HG02885 (cell line): ENCODE measurements at regions not wholly inside any gene's neighbourhood (a gene's known extent, or its start where the extent isn't known, plus 50 kb on each side); places are given as distances from the start of the nearest gene placed in this dataset.

Experiments
- ATAC-seq: cut with Tn5 transposase; IDR thresholded peaks from one replicate; pipeline ENCODE4 v1.9.1; 2021; ENCODE audit warnings: mild to moderate bottlenecking; ENCODE audit not compliant: unreplicated experiment, poor library complexity

DNA sequence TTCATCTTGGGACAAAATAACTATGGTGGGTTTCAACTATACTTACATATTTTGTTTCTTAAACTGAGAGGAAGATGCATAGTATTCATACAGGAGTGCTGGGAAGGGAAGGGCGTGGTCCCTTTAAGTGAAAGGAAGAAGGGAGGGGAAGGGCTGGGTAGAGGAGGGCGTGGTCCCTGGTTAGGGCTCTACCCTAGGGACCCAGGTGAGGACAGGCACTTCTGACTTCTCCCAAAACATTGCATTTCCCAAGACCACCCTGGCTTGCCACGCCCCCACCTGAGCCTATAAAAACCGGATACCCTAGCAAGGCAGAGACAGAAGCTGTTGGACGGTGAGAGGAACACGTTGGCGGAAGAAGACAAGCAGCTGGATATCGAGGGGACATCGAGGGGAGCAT, 157.6 kb upstream of the PLXNA4 start:
- no peak for ATAC-seq

DNA sequence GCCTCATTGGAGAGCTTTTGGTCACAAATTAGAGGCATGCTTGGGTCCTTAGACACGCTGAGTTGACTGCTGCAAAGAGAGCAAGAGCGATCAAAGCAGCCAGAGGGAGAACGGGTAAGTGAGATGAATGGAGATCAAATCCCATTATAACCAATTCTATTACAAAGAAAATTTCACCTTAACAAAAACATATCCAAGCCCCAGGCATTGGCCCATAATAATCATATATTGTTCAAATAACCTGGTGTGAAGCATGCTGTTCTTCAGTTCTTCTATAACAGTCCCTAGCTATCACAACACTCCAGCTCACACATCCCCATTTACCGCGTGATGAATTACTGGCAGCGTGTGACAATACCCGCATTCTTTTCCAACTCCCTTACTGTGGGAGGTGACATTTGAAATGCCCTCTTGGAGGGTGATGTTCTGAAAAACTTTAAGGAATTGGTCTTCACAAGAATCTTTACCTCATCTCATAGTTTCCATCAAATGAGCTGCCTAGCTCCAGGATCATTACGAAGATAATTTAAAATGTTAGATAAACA, 156.1 kb upstream of the PLXNA4 start:
- no peak for ATAC-seq

DNA sequence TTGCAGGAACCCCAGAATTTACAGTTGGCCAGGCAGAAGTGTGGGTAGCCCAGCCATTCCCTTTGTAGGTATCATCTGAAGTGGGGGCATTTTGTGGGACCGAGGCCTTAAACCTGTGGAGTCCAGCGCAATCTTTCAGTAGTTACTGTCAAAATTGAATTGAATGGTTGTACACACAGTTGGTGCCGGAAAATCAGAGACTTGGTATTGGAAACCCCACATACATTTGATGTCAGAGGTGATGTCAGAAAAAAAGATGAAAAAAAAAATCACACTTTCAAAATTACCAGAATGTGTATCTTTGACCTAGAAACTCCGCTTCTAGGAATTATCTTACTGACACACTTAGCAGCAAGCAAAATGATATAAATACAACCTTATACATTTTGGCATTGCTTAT, 153.8 kb upstream of the PLXNA4 start:
- no peak for ATAC-seq

DNA sequence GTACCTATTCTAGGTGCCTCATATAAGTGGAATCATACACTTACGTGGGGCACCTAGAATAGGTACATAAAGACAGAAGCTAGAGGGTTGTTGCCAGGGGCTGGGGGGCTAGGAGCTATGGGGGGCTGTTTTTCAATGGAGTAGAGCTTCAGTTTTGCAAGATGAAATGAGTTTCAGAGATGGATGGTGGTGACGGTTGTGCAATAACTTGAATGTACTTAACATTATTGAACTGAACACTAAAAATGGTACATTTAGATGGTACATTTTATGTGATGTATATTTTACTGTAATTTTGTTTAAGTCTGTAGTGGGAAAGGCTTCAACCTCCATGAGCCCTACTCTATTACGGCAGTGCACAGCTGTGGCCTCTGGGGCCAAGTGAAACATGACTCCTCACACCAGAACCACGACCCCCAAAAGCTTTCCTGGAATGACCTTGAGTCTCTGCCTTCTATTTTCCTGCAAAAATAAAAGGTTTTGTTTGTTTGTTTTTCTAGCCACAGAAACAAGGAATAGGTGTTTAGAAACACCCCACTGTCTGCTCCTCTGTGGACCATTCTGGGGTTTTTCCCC, 147.3 kb upstream of the PLXNA4 start:
- no peak for ATAC-seq

DNA sequence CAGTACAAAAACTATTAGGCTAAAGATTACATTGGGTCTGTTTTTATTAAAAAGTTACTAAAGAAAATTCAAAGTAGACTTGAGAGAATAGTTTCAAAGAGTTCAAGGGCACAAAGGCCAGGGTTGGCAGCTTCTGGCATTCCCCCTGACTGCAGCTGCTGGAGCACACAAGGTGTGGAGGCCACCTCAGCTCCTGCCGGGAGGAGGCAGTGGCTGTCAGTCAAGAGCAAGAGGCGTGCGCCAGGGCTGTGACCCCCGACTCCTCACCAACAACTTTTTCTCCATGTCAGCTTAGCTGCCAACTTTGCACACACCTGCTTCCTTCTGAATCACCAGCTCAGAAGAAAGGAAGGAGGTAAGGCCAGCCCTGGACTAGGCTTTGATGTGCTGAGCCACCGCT, 144.6 kb upstream of the PLXNA4 start:
- no peak for ATAC-seq

DNA sequence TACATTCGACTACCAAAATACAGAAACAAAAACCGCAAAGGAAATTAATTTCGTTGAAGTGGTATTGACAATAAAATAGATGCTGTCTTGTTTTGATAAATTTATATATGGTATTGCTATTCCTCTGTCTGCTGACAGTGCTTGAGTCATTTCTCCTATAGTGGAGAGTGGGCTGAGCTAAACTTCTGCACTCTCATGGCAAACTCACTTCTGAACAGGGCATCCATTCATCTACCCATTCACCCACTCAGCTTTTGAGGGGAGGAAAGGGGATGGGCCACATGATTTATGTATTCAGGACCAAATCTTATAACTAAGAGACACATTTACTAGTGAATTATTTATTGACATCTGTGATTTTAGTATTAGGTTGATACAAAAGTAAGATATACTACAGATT, 137.6 kb upstream of the PLXNA4 start:
- ATAC-seq, result no peak

DNA sequence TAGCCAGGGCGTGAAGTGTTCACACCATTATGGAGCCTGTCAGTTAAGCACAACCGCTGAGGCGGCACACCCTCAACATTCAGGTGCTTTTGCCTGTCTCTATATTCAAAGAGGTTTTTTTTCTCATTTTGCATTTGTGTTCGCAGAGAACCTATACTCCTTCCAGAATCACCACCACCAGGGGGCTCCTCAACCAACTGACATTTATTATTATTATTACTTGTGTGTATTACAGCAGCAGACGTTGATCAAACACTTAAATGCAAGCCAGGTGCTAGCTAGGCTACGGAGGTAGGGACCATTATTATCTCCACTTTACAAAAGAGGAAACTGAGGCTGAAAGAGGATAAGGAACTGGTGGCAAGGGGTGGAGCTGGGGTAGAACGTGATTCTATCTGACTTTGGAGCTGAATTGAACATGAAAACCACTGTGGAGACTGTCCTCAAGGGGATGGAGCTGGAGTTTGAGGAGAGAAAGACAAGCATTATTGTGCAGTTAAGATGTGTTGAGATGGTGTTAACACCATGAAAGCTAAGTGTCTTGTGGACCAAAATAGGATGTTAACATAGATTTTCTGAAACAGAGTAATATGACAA, 133.8 kb upstream of the PLXNA4 start:
- no peak for ATAC-seq

DNA sequence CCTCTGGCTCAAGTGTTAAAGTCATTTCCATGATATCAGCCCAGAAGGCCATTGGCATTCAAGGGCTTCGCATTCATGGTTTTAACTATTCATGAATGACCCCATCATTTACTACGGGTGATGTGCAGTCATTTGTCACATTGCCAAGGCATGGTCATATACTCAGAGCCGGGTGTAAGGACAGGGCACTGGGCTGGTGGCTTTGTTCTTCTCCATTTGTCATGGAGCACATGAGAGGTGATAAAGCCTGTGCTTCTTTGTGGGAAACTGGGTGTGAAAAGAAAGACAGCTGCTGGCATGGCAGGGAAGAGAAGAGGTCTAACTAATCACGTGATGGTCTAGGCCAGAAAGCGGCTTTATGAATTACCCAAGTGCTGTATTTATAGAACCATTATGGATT, 132.2 kb upstream of the PLXNA4 start:
- no peak for ATAC-seq

DNA sequence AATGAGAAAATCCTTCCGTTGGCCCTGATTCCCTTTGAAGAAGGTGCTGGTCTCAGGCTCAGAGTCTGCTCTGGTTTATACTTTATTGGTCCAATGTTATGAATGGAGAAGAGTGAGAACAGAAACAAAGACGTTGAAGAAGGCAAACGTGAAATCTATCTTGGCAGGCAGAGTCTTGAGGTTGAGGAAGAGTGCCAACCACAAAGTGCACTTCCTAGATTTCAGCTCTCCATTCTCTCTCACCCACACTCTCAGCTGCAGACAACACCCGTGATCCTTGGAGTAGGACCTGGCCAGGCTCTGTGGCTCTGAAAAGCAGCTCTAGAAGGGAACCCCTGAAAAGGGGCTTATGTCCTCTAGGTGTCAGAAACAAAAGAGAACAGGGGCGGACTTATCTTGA, 128.9 kb upstream of the PLXNA4 start:
- ATAC-seq, result no peak

DNA sequence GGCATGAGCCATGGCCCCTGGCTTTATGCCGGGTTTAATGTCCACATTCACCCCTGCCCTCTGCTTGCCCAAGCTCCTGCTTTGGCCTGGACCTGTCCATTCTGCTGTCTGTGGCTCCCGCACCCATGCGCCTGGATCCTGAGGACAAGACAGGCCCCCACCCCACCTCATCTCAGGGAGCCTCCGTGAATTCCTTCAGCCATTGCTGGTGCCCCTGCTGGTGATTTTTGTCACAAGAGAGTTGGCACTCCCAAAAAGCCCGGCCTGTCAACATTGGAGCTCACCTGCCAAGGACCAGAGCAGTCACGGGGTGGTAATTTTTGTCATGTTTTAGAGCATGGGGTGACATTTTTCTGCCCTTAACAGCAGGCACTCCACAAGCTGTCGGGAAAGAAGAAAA, 127.5 kb upstream of the PLXNA4 start:
- ATAC-seq, result no peak

DNA sequence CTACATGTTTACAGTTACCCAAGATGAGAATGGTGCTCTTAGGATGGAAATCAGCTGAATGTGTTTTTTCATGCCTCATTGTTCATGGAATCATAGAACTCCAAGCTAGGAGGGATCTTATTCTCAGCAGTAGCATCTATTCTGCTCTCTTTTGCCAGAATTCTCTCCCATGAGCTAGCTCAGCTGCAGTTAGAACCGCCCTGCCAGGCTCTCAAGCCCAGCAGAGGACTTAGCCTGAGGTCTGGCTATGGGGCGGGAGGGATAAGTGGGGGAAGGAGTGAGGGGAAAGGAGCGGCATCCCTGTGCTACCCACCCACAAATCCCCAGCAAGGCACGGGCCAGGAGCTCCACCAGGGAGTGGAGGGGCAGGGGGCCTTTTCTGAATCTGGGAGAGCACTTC, 120.7 kb upstream of the PLXNA4 start:
- ATAC-seq, result no peak

DNA sequence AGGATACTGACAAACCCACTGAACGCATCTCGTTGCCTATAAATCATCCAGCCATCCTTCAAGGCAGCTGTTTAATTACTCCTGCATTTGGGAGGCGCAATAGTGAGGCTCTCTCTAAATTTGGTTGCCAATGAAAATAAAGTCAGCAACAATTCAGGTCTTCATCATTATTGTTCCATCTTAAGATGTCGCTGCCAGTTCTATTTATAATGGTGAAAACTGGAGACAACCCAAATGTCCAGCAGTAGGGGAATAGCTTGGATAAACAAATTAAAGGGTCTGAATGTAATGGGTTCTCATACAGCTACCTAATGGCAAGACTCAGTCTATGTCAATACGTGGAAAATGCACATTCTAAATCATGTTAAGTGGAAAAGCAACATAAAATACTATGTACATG, 120.1 kb upstream of the PLXNA4 start:
- ATAC-seq, result no peak

DNA sequence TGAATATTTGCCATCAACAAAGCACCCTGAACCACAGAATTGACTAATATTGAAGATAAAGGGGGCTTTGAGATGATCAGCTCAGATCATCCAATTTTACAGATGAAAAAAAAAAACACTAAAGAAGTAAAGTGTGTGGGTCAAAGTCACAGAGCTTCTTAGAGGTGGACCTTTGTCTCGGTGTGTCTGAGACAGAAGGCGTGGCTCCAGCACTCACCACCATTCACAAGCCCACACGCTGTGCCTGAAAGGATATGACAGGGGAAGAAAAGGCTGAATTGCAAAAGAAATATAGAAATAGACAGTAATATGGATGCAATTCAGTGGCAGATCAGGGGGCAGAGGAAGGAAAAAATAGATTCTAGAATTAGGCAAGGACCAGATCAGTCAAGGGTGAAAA, 114.9 kb upstream of the PLXNA4 start:
- no peak for ATAC-seq

DNA sequence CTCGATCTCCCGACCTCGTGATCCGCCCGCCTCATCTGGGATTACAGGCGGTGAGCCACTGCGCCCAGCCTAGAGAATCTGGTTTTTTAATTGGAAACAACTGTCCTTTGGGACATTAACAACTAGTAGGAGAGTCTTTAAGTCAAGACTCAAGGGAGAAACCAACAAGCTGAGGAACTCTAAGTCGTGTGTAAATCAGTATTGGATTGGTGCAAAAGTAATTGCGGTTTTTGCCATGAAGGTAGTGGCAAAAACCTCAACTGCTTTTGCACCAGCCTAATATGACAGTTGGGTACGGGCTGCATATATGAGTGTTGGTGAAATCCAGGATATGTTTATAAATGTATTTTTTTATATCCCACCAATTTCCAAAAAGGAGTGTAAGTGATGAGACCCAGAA, 113.9 kb upstream of the PLXNA4 start:
- ATAC-seq, result no peak

DNA sequence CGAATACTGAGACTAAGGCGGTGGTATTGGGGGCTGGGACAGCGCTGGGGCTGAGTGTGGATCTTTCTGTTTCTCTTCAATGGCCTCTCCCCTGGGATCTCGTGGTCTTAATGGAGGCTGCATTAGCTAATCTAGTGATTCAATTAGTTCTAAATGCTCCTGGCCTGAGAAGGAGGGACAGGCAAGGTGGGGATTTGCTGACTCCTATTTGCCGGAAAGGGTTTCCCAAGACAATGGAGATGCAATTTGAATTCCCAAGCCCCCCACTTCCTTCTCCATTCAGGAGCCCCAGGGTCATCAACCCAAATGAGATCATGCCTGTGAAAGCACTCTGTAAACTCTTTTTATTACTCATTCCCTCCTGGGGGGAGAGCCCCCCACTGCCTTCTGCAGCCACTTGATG, 111.7 kb upstream of the PLXNA4 start:
- no peak for ATAC-seq

DNA sequence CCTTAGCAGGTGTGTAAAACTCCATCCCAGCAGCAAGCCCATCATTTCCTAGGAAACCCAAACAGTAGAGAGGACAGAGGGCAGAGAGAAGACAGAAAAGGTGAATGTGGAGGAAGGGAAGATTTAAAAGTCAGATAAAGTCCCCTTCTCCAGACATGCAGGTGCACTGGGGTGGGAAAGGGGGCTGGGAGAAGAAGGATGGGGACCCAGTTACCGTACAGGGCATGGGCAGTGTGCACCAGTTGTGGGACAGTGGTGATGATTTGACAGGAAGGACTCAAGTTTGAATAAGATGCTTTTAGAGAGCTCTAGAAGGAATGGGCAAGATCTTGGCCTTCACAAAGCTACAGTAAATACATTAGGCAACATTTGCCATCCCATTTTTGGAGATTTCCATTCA, 110.7 kb upstream of the PLXNA4 start:
- ATAC-seq, result no peak

DNA sequence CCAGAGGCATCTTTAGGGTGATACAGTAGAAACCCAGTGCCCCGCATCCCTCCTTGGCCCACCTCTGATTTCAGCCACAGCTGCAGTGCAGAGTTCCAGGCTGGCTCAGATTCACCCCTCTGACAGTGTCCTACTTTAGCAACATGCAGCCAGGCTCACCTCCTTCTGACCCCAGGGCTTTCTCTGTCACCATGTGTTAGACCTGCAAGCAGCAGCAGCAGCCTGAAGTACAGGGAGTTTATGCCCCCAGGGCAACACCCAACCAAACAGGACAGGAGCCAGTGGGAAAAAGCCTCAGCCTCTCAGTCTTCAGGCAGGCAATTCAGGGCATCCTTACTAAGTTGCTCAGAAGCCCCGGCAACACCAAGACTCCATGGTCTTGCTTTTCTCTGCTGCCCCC, 109.0 kb upstream of the PLXNA4 start:
- no peak for ATAC-seq

DNA sequence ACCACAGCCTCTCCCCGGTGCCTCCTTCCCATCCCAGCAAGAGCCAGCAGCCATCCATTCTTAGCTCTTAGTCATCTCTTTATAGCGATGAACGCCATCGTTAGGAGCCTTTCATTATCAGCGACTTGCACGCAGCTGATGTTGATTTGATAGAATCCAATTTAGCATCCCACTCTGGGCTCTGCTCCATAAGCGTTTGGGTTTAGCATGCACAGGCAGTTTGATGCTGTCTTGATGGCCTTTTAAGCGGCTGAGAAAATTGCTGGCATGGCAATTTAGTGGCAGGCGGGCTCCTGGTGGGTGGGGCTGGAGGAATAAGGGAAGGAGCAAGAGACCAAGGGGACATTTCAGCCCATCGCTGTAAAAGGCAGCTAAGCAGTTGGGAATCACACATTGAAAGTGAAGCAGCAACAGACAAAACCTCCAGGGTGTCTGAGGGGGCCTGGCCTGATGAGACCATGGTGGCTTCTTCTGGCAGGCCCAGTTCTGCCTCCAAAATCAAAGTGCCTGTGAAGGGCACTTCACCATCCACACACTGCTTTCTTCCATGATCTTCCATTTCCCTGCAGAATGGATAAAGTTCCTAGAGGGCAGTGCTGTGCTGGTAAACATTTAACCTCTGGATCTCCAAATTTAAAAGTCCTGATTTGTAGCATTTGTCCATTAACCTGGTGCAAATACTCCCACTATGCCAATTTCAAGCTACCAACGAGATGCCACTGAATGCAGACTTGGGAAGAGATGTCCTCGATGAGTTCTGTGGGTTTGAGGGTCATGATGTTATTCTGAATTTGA, 107.8 kb upstream of the PLXNA4 start:
- no peak for ATAC-seq

DNA sequence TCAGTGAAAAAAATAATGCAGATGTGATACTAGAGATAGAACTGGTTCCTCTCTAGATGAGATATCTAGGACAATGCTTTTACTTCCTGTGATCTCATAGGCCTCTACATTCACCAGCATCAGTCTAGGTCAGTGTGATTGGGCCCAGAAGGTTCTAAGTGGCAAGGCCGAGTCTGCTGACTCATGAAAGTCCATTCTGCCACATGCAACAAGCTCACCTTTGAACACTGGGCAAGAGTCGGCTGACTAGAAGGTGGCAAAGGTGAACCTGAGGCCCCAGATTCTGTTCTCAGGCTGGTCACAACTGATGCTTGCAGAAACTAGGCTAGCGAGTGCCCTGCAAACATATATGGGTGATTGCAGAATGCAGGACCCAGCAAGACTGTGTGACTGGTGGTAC, 105.7 kb upstream of the PLXNA4 start:
- no peak for ATAC-seq

DNA sequence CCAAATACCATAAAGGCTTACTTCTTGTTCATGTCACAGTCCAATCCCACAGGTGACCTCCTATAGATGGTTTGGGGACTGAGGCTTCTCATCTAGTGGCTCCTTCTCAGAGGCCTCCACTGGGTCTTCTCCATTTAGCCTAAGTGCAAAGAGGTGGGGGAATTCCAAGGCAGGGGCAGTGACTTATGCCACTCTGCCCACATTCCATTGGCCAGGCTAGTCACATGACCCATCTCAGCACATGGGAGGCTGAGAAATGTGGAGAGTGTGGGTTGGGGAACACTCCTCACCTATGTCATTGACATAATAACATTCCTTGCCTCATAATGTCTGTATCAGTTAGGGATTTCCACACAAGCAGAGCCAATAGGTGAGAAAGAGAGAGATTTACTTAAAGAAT, 104.3 kb upstream of the PLXNA4 start:
- ATAC-seq, result no peak

DNA sequence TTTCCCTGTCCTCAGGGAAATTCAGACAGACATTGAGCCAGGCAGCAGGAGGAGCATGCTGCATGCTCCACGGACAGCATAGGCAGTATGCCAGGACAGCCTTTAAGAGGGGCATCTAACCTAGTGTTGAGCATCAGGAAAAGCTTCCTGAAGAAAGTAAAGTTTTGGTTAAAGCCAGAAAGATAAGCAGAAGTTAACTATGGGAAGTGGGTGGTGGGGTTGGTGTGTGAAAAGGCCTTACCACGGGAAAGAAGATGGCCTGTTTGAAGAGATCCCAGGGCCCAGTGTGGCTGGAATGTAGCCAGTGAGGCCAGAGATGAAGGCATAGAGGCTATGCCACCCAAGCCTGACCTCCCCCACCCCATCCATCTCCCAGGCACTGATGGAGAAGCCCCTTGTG, 102.4 kb upstream of the PLXNA4 start:
- ATAC-seq, result no peak

DNA sequence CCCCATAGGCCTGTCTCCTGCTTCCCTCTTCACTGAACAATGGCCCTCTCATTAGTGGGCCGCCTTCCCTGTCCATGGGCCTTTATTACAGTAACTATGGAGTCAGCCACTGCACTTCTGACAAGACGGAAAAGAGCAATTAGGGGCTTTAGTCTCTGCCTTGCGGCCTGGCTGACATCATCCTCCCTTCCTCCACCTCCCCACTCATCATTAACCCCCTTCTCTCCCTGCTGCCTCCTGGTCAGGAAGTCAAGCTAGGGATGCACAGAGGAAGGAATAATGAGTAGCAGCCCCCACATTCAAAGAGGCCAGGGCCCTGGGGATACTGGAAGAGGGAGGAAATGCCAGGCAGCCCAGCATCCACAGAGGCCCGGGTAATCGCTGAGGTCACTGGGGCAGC, 101.6 kb upstream of the PLXNA4 start:
- no peak for ATAC-seq
